Endothelial cell (in vitro differentiated cells): ENCODE measurements at regions not wholly inside any gene's neighbourhood (a gene's known extent, or its start where the extent isn't known, plus 50 kb on each side); places are given as distances from the start of the nearest gene placed in this dataset.

ENCODE experiments used
- DNase-seq: peaks from one replicate; pipeline ENCODE4 v3.0.0; 2021; ENCODE audit warnings: low spot score
- H3K27ac Mint-ChIP-seq: one replicate; pipeline ENCODE4 v1.8.0; 2021; ENCODE audit warnings: mixed read lengths, inconsistent platforms; ENCODE audit not compliant: unreplicated experiment
- H3K27me3 Mint-ChIP-seq: one replicate; pipeline ENCODE4 v1.8.0; 2021; ENCODE audit warnings: mild to moderate bottlenecking, moderate library complexity, mixed read lengths, inconsistent platforms; ENCODE audit not compliant: unreplicated experiment
- H3K36me3 Mint-ChIP-seq: one replicate; pipeline ENCODE4 v1.8.0; 2021; ENCODE audit warnings: mild to moderate bottlenecking, low read depth, mixed read lengths, inconsistent platforms; ENCODE audit not compliant: unreplicated experiment
- H3K4me1 Mint-ChIP-seq: one replicate; pipeline ENCODE4 v1.8.0; 2021; ENCODE audit warnings: mild to moderate bottlenecking, mixed read lengths, inconsistent platforms; ENCODE audit not compliant: unreplicated experiment
- H3K4me3 Mint-ChIP-seq: one replicate; pipeline ENCODE4 v1.8.0; 2021; ENCODE audit warnings: mild to moderate bottlenecking, mixed read lengths, inconsistent platforms; ENCODE audit not compliant: unreplicated experiment
- H3K9me3 Mint-ChIP-seq: one replicate; pipeline ENCODE4 v1.8.0; 2021; ENCODE audit warnings: mixed read lengths, inconsistent platforms; ENCODE audit not compliant: unreplicated experiment
- TF ChIP-seq, protein P1 (sequence below): fragments of 200-600 bp; sonication (generic); IDR thresholded peaks from one replicate; pipeline ENCODE4 v1.5.0; 2021; ENCODE audit warnings: antibody characterized with exemption; ENCODE audit not compliant: unreplicated experiment

DNA sequence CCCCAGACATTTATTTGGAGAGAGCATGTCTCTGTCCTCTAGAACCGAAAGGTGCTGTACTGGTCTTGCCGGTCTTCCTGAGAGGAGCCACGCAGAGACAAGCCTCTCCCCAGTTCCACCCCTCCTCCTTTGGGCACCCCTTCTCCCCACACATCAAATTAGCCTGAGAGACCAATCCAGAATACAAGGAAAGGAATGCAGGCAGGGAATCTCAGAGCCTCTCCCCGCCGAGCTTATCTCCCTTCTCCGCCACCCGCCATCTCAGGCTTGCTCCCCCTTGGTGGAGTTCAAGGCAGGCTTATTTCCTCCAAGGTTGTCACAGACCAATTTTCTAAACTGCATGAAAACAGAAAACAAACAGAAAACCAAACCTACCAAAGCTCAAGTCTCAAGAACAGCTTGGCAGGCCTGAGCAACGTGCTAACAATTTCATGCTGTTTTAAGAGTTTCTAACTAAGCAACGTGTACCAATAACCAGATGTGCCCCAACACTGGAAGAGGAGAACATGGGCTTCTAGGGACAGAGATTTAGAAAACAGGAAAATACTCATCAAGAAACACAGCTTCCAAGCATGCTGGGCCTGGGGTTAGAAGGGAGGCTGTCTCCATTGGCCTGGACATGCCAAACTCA, 124.5 kb upstream of the PKDCC start:
- Mint-ChIP-seq H3K4me3 (no peak overlapping the region), H3K27ac (no peak overlapping the region), H3K27me3 (peaks cover 6% of the 10 kb centered on the region), H3K36me3 (peaks cover 4% of the 10 kb centered on the region), H3K9me3 (no peaks in the 10 kb centered on the region), H3K4me1 (peaks cover 8% of the 10 kb centered on the region)
- no peak for DNase-seq
- TF ChIP-seq, protein P1, sequence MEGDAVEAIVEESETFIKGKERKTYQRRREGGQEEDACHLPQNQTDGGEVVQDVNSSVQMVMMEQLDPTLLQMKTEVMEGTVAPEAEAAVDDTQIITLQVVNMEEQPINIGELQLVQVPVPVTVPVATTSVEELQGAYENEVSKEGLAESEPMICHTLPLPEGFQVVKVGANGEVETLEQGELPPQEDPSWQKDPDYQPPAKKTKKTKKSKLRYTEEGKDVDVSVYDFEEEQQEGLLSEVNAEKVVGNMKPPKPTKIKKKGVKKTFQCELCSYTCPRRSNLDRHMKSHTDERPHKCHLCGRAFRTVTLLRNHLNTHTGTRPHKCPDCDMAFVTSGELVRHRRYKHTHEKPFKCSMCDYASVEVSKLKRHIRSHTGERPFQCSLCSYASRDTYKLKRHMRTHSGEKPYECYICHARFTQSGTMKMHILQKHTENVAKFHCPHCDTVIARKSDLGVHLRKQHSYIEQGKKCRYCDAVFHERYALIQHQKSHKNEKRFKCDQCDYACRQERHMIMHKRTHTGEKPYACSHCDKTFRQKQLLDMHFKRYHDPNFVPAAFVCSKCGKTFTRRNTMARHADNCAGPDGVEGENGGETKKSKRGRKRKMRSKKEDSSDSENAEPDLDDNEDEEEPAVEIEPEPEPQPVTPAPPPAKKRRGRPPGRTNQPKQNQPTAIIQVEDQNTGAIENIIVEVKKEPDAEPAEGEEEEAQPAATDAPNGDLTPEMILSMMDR: no peak

DNA sequence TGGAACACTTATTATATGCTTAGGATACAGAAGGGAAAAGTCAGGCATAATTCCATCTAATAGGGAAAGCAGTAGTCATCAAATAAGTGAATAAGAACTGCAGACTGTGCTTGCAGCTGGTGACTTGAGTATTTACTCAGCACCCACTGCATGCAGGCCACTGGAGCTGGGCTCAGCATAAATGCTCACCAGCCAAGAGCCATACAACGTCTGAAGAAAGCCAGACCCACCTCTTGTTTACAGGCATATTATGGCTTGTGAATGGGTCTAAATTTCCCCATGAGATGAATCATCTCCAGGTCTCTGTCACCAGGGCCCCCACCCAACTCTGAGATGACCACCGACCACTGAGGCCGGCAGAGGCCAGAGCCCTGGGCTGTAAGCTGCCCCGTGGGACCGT, 123.8 kb upstream of the PKDCC start:
- TF ChIP-seq, protein P1: no peak
- Mint-ChIP-seq H3K4me3 (no peak overlapping the region), H3K36me3 (peaks cover 4% of the 10 kb centered on the region), H3K27me3 (peaks cover 6% of the 10 kb centered on the region), H3K4me1 (peaks cover 8% of the 10 kb centered on the region), H3K9me3 (no peaks in the 10 kb centered on the region), H3K27ac (no peak overlapping the region)
- no peak for DNase-seq

DNA sequence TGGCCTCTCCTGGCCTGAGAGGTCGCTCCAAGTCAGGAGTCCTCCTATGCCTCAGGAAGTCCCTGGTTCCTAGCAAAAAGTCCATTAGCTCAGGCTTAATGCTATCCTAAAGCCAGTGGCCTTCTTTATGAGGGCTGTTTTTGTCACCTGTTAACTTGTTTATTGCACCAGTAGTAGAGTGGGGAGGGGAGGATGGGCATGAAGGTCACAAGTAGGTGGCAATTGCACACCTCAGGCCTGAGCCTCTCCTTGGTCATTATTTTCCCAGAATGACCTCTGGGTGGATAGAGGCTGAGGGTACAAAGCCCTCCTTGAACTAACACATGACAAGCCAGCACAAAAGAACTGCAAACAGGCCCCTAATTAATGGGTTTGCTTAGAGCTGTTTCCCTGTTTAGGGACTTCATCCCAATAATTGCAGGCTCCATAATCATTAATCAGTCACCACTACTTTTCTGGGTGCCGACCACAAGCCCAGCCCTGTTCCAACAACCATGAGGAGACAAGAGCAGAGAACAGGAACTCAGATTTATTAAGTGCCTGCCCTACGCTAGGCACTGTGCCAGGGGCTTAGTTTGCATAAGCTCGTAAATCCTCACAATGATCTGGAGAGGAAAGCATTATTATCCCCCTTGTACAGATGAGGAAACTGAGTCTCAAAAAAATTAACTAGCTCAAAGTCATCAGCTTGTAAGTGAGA, 123.0 kb upstream of the PKDCC start:
- H3K27me3 Mint-ChIP-seq: peaks cover 6% of the 10 kb centered on the region
- H3K4me1 Mint-ChIP-seq: peaks cover 8% of the 10 kb centered on the region
- H3K27ac Mint-ChIP-seq: no peak overlapping the region
- no peaks in the 10 kb centered on the region for H3K9me3 Mint-ChIP-seq
- H3K4me3 Mint-ChIP-seq: no peak overlapping the region
- no peak for DNase-seq
- TF ChIP-seq, protein P1: no peak
- peaks cover 4% of the 10 kb centered on the region for H3K36me3 Mint-ChIP-seq

DNA sequence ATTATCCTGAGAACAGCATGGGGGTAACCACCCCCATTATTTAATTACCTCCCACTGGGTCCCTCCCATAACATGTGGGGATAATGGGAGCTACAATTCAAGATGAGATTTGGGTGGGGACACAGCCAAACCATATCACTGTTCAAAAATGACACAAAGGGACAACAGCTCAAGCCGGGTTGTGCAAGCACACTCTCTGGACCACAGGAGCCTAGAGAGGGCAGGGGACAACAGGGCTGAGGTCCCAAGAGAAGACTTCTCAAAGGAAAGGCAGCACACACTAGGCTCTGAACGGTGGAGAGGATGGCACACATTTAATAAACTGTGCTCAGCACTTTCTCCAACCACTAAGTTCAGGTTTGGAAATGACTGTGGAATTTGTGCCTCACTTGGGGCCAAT, 122.1 kb upstream of the PKDCC start:
- TF ChIP-seq, protein P1: no peak
- DNase-seq: no peak
- Mint-ChIP-seq H3K4me1 (peaks cover 8% of the 10 kb centered on the region), H3K27me3 (peaks cover 6% of the 10 kb centered on the region), H3K27ac (no peak overlapping the region), H3K4me3 (no peak overlapping the region), H3K9me3 (no peaks in the 10 kb centered on the region), H3K36me3 (peaks cover 4% of the 10 kb centered on the region)
